Caco-2 (cell line): ENCODE measurements at regions not wholly inside any gene's neighbourhood (a gene's known extent, or its start where the extent isn't known, plus 50 kb on each side); places are given as distances from the start of the nearest gene placed in this dataset.

Source experiments
- BruUV-seq: library from RNA; stranded (reverse); fragments of 400-500 nt; replicated peaks from 2 replicates; lab custom pipeline; 2021; lab: Mats Ljungman, UMichigan
- CTCF ChIA-PET: fragments of 300-600 bp; sonication (Branson Sonifier 250); formaldehyde crosslinking; loops from one replicate; lab custom pipeline; 2022; ENCODE audit warnings: antibody characterized with exemption; lab: Charles Lee
- POLR2A ChIA-PET: fragments of 300-600 bp; sonication (Branson Sonifier 250); formaldehyde crosslinking; loops from one replicate; lab custom pipeline; 2022; ENCODE audit warnings: antibody characterized with exemption; lab: Charles Lee
- DNase-seq, 2 experiments: peaks; one replicate each; pipeline versions ENCODE4 v3.0.0 to v3.0.0-alpha.2; 2020 to 2022
- H3K27me3 ChIP-seq: replicated peaks from 2 replicates; pipeline ENCODE4 v1.6.0; 2011; ENCODE audit warnings: low read length; ENCODE audit not compliant: control insufficient read depth, insufficient read depth
- H3K36me3 ChIP-seq: 2 replicates; pipeline ENCODE4 v1.5.1; 2011; ENCODE audit warnings: low read length; ENCODE audit not compliant: control insufficient read depth, insufficient read depth
- H3K4me1 ChIP-seq: fragments of 250-450 bp; sonication (Bioruptor Pico); 2 replicates; pipeline ENCODE4 v1.5.1; 2020; ENCODE audit warnings: mild to moderate bottlenecking
- H3K4me3 ChIP-seq: 2 replicates; pipeline ENCODE4 v1.5.1; 2011; ENCODE audit warnings: low read depth, mild to moderate bottlenecking, control low read depth, low read length
- H3K9me3 ChIP-seq: fragments of 250-450 bp; sonication (Bioruptor Pico); 2 replicates; pipeline ENCODE4 v1.5.1; 2020; ENCODE audit warnings: mild to moderate bottlenecking, moderate library complexity
- H3K27ac Mint-ChIP-seq: one replicate; pipeline ENCODE4 v1.8.0; 2022; ENCODE audit warnings: mixed read lengths; ENCODE audit not compliant: unreplicated experiment
- H3K27me3 Mint-ChIP-seq: one replicate; pipeline ENCODE4 v1.8.0; 2022; ENCODE audit warnings: mixed read lengths; ENCODE audit not compliant: insufficient read depth, unreplicated experiment
- H3K36me3 Mint-ChIP-seq: one replicate; pipeline ENCODE4 v1.8.0; 2022; ENCODE audit warnings: mild to moderate bottlenecking, mixed read lengths; ENCODE audit not compliant: insufficient read depth, unreplicated experiment
- H3K4me1 Mint-ChIP-seq: one replicate; pipeline ENCODE4 v1.8.0; 2022; ENCODE audit warnings: low read depth, mixed read lengths; ENCODE audit not compliant: unreplicated experiment
- H3K4me3 Mint-ChIP-seq: one replicate; pipeline ENCODE4 v1.8.0; 2022; ENCODE audit warnings: mild to moderate bottlenecking, moderate library complexity, mixed read lengths; ENCODE audit not compliant: unreplicated experiment
- H3K9me3 Mint-ChIP-seq: one replicate; pipeline ENCODE4 v1.8.0; 2022; ENCODE audit warnings: mixed read lengths; ENCODE audit not compliant: unreplicated experiment
- CTCF ChIP-seq, 2 experiments: fragments of 200-600 bp in 1 of 2; IDR thresholded peaks; 1 replicate in 1 of 2; 2 replicates in 1 of 2; pipeline versions ENCODE4 v1.5.1 to v1.8.0; 2011 to 2022; ENCODE audit warnings: antibody characterized with exemption in 1 of 2, control low read depth in 1 of 2, inconsistent platforms in 1 of 2, low read depth in 1 of 2, low read length in 1 of 2, mild to moderate bottlenecking in 1 of 2, moderate library complexity in 1 of 2; ENCODE audit not compliant: insufficient read depth in 1 of 2, severe bottlenecking in 1 of 2, unreplicated experiment in 1 of 2
- intact Hi-C: fragments of 100-400 bp; cut with micrococcal nuclease; formaldehyde crosslinking; loops from one replicate; pipeline ENCODE4 v1.10.0; 2022; ENCODE audit not compliant: unreplicated experiment

DNA sequence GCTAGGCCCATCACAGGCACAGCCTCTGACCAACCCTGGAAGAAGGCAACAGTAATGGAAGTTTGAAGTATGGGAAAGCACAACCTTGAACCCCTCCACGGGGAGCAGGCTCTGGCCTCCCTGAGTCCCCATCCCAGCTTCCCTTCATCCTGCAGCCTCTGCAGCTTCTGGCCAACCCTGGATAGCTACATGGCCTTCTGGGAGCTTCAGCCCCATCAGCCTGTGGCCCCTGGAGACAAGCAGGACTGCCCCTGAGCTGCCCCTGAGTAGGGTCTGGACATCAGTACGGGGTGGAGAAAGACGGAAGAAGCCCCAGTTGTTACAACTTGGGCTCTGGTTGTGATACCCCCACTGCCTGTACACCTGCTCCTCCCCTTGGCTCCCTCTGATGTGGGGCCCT is 113.8 kb upstream of the CD82 start:
- no peak for DNase-seq

DNA sequence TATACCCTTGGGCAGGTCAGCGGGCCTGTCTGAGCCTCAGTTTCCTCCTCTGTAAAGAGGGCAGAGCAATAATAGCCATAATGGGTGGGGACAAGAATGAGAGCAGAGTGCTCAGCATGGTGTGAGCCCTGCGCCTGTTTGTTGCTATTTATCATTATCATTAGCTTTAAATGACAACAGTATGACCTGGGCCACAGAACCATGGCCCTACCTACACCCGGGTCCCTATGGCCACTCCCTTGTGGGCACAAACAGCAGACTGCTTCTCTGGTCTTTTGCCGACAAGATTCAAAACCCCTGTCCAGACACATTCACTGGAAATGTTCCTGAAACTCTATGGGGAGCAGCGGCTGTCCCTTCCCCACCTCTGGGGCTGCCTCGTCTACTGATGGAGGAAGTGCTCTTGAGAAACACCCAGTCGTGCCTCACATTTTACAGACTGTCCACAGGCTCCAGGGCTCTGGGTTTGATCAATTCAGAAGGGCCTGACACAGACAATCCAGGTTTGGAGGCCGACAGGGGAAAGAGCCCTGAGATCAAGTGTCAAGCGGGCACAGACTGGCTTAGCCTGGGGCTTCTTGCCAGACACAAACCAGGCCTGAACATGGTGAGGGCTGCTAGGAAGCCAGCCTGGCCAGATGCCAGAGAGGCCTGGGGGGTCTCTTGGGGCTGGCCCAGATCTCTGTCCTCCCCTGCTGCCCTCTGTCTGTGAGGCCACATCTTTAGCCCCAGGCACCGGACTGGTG is 112.5 kb upstream of the CD82 start:
- TF ChIP-seq CTCF (IDR thresholded peaks at IDR 0.05; ENCODE audit: insufficient read depth in 1 of 2, low read depth in 1 of 2, low read length in 1 of 2, severe bottlenecking in 1 of 2, unreplicated experiment in 1 of 2) = no peak
- no peak for DNase-seq
- peaks cover 1% of the 10 kb centered on the region; the same call in 1 of the 2 replicates for H3K27me3 ChIP-seq
- Mint-ChIP-seq H3K27me3 (peaks cover 2% of the 10 kb centered on the region), H3K9me3 (no peaks in the 10 kb centered on the region), H3K36me3 (no peaks in the 10 kb centered on the region), H3K4me3 (no peak overlapping the region), H3K27ac (no peak overlapping the region), H3K4me1 (no peaks in the 10 kb centered on the region)
- no peaks in the 10 kb centered on the region for H3K4me1 ChIP-seq
- ChIA-PET POLR2A (no interaction called here), CTCF (no interaction called here)
- BruUV-seq = no TSS peak
- no peaks in the 10 kb centered on the region for H3K36me3 ChIP-seq
- no peaks in the 10 kb centered on the region for H3K9me3 ChIP-seq
- no peak overlapping the region for H3K4me3 ChIP-seq
- intact Hi-C loops = no loop called here

More for the DNA sequence above, 113.8 kb upstream of the CD82 start:
- H3K9me3 ChIP-seq = no peaks in the 10 kb centered on the region
- peaks cover 1% of the 10 kb centered on the region; the same call in 1 of the 2 replicates for H3K27me3 ChIP-seq
- H3K27ac Mint-ChIP-seq = no peak overlapping the region
- H3K36me3 ChIP-seq = no peaks in the 10 kb centered on the region
- no peaks in the 10 kb centered on the region for H3K4me1 ChIP-seq
- H3K4me3 Mint-ChIP-seq = no peak overlapping the region
- ChIA-PET POLR2A (no interaction called here), CTCF (no interaction called here)
- no peaks in the 10 kb centered on the region for H3K4me1 Mint-ChIP-seq
- no peak for TF ChIP-seq CTCF (IDR thresholded peaks at IDR 0.05; ENCODE audit: insufficient read depth in 1 of 2, low read depth in 1 of 2, low read length in 1 of 2, severe bottlenecking in 1 of 2, unreplicated experiment in 1 of 2)
- intact Hi-C loops = no loop called here
- no peaks in the 10 kb centered on the region for H3K9me3 Mint-ChIP-seq
- BruUV-seq = no TSS peak
- no peak overlapping the region for H3K4me3 ChIP-seq
- peaks cover 2% of the 10 kb centered on the region for H3K27me3 Mint-ChIP-seq
- no peaks in the 10 kb centered on the region for H3K36me3 Mint-ChIP-seq

DNA sequence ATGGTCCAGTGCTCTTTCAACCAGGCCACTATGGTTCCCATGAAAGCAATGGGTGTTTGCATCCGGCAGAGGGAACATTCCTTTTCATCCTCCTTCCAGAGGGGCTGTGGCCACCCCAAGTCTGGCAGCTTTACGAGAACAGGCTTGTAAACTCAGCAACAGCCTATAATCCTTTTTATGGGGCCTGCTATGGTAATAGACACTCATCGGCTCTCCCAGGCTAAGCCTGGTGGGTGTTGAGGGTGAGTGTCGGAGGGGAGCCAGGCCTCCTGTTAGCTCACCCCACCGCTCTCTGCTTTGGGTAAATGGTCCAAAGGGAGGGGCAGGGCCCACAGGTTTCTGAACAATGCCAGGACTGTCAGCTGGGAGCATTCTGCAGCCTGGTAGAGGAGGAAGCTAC is 111.6 kb upstream of the CD82 start:
- Histone ChIP-seq H3K36me3 (no peaks in the 10 kb centered on the region), H3K4me1 (no peaks in the 10 kb centered on the region), H3K27me3 (peaks cover 1% of the 10 kb centered on the region; the same call in 1 of the 2 replicates), H3K4me3 (no peak overlapping the region), H3K9me3 (no peaks in the 10 kb centered on the region)
- H3K4me1 Mint-ChIP-seq = no peaks in the 10 kb centered on the region
- POLR2A ChIA-PET = no interaction called here
- H3K9me3 Mint-ChIP-seq = no peaks in the 10 kb centered on the region
- intact Hi-C loops = no loop called here
- peaks cover 5% of the 10 kb centered on the region for H3K27me3 Mint-ChIP-seq
- no peak for TF ChIP-seq CTCF (IDR thresholded peaks at IDR 0.05; ENCODE audit: insufficient read depth in 1 of 2, low read depth in 1 of 2, low read length in 1 of 2, severe bottlenecking in 1 of 2, unreplicated experiment in 1 of 2)
- BruUV-seq = no TSS peak
- H3K27ac Mint-ChIP-seq = no peak overlapping the region
- H3K36me3 Mint-ChIP-seq = no peaks in the 10 kb centered on the region
- H3K4me3 Mint-ChIP-seq = no peak overlapping the region
- DNase-seq = no peak
- CTCF ChIA-PET = no interaction called here
